Esophagus mucosa (tissue), 1 donor: ENCODE measurements at regions not wholly inside any gene's neighbourhood (a gene's known extent, or its start where the extent isn't known, plus 50 kb on each side); places are given as distances from the start of the nearest gene placed in this dataset.
A peak's percentile ranks its signal among the peaks of the same experiment; 100 is the strongest.
"Not testable (repeated sequence)": the region's sequence is repeated elsewhere in the genome, so short reads cannot be mapped to it uniquely, and the experiment has no call there.

Experiments
- ATAC-seq: fragments of 200-7000 bp; cut with Tn5 transposase; one replicate; pipeline ENCODE4 v1.9.1; 2020
- donor health status: DM: yes; HTN: yes; CAD: no.

DNA sequence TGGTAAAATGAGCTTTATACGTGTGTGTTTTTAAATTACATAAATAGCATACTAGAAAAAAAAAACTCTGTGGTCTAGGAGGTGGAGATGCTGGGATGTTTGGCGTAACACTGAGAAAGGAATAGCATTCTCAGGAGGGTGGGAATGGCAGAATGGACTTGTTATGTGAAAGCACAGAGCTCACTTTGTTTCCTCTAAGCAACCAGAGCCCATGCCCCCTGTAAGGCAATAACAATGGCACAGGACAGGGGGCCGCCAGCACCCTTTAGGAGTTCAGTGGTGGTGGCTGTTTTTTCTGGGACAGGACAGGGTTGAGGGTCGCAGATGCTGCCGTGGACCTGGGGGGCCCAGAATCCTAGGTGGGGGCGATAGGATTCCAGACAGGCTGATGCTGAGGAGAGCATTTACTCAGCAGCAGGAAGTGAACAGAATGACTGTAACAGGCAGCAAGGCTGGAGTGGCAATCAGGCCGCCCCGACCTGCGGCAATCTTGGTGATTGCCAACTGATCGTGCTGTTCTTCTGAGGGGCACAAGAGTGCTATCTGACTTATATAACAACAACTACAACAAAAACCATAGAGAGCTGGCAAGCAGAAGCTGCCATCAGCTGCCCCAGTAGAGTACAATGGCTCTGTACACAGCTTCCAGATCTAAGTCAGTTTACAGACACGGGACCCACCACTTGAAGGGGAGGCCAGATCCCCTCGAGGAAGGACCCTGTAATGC lies 160.4 kb downstream of the UACA start:
- ATAC-seq = no peak

GRCh38 chr15:70602281-70602680 lies 161.1 kb downstream of the UACA start:
- ATAC-seq = no peak

GRCh38 chr15:70597945-70598344 lies 165.4 kb downstream of the UACA start:
- no peak for ATAC-seq

GRCh38 chr15:70597056-70597603 lies 166.2 kb downstream of the UACA start:
- ATAC-seq = peak; percentile 22

DNA sequence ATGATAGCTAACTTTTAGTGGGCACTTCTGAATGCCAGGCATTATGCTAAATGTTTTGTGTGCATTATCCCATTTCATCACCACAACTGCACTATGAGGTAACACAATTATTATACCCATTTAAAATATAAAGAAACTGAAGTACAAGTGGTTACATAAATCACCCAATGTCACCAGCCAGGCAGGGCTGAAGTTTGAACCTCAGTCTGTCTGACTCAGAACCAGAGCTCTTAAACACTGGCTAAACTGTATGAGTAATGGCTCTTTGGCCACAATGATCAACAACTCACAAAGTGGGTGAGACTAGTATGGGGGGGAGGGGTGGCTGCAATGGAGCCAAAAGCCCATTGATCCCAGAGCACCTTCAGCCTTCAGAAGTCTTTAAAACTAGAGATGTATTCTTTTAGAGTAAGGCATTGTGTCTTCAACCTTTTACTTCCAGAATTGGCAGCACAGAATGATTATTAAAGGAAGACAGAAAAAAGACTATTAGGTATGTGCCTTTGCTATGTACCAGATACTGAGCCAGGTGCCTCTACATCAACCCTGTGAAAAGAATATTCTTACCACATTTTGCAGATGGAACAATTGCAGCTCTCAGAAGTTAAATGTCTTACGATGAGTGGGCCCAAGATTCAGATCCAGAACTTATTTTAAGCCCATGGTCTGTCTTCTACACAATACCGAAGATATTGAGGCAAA lies 166.9 kb downstream of the UACA start:
- ATAC-seq = peak; percentile 94

DNA sequence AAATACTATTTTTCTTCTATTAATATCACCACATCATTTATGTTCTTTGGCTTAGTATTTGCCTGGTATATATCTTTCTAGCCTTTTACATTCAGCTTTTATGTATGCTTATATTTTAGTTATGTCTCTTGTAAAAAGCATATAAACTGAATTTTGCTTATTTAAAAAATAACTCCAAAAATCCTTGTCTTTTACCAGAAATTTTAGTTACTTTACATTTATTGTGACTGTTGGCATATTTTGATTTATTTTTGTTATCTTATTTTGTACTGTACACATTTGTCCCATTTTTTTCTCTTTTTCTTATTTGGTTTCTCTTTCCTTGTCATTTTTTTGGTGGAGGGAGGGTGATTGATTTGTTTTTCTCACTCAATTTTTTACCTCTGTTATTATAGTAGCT lies 169.6 kb downstream of the UACA start:
- ATAC-seq = no peak

DNA sequence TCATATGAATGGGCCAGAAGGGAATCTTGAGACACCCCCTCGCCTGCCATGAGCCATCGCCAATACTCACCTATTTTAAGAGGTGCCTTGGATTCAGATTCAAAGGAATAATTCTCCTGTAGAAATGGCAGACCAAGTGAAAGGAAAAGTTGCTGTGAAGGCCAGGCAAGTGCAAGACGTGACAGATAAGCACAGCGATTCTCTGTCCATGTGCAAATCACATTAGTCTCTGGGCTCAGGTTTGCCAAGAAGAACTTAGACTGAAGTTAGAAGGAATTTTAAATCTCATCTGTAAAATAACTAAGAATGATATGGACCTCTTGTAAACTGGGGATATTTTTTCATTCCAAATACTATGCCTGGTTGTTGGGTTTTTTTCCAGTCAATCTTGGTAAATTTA lies 173.6 kb downstream of the UACA start:
- ATAC-seq = no peak

DNA sequence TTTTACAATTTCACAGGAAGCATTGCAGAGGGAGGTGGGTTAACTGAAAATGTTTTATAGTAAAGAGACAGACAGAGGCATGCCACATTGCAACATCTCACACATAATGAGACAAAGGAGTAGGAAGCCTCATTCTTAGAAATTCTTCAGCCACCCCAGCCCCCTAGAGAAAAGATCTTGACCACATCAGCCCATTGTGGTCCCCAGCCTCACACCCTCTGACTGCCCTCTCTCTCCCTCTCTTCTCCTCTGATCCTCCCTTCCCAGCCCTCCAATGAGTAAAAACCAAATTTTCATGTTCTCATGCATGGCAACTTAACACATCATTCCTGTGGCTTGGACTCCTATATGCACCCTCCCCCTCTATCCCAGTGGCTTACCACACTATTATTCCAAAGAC lies 174.1 kb downstream of the UACA start:
- ATAC-seq = no peak

GRCh38 chr15:70588613-70589012 lies 174.7 kb downstream of the UACA start:
- ATAC-seq = no peak

DNA sequence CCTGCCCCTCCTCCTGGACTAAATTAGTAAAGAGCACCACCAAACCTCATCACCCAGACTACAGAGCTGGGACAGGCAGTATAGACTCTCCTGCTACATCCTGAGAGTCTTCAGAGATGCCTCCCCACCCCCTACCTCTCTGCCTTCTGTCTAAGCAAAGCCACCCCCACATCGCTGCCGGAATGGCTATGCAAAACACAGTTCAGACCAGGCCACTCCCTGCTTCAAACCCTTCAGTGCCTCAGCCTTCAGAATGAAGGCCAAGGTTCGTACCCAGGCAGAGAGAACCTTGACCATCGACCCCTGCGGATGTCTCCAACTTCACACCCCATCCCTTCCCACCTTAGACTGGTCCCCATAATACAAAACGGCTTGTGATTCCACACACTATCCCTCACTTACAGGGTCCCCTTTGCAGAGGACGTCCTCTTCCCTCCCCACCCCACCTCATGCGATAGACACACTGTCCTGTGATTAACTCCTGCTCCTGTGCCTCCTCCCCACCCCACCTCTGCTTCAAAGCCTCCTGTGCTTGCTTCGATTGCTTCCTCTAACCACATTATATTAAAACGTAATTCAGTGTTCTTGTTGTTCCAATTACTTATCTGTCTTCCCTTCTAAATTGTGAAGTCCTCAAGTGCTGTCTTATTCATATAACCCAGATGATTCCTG lies 175.3 kb downstream of the UACA start:
- no peak for ATAC-seq

DNA sequence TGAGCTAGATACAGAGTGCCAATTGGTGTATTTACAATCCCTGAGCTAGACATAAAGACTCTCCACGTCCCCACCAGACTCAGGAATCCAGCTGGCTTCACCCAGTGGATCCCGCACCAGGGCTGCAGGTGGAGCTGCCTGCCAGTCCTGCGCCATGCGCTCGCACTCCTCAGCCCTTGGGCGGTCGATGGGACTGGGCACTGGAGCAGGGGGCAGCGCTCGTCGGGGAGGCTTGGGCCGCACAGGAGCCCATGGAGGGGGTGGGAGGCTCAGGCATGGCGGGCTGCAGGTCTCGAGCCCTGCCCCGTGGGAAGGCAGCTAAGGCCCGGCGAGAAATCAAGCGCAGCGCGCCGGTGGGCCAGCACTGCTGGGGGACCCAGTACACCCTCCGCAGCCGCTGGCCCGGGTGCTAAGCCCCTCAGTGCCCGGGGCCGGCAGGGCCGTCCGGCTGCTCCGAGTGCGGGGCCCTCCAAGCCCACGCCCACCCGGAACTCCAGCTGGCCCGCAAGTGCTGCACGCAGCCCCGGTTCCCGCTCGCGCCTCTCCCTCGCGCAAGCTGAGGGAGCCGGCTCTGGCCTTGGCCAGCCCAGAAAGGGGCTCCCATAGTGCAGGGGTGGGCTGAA lies 176.2 kb downstream of the UACA start:
- not testable (repeated sequence) for ATAC-seq

DNA sequence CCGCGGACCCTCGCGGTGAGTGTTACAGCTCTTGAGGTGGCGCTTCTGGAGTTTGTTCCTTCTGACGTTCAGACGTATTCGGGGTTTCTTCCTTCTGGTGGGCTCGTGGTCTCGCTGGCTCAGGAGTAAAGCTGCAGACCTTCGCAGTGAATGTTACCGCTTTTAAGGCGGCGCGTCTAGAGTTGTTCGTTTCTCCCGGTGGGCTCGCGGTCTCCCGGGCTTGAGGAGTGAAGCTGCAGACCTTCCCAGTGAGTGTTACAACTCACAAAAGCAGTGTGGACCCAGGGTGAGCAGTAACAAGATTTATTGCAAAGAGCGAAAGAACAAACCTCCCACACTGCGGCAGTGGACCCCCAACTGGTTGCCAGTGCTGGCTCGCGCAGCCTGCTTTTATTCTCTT lies 177.1 kb downstream of the UACA start:
- no peak for ATAC-seq

DNA sequence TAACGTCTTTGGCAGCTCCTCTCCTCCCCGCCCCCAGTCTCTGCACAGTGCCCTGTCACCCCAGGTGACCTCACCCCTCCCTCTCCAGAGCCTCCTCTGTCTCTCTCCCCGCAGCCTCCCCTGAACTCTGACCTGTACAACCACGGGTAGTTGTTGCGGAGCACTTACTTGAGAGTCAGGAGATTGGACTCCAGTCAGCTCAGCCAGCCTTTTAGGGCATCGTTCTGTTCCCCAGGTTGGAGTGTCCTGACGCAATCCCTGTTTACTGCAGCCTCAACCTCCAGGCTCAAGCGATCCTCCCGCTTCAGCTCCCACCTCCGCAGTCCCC lies 177.7 kb downstream of the UACA start:
- ATAC-seq = peak; percentile 19

GRCh38 chr15:70584838-70585706 lies 178.3 kb downstream of the UACA start:
- ATAC-seq = peak; percentile 50

- ATAC-seq = no peak
These were observed 178.9 kb downstream of the UACA start for GRCh38 chr15:70584441-70584837.

DNA sequence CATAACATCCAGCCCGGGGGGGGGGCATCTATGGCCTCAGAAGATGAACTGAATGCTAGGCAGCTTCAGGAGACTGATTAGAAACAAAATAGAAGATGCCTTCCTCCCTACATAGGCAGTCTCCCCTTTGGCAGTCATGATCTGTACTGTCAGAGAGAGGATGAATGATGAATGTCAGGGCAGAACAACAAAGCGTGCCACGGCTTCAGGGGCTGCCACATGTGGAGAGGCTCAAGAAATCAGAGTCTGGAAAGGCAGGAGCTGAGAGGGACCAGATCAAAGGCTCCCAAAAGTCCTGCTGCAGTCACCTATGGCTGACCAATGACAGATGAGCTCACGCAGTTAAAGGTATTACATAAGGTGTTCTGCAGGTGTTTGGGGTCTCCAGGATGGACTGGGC lies 180.4 kb downstream of the UACA start:
- no peak for ATAC-seq

DNA sequence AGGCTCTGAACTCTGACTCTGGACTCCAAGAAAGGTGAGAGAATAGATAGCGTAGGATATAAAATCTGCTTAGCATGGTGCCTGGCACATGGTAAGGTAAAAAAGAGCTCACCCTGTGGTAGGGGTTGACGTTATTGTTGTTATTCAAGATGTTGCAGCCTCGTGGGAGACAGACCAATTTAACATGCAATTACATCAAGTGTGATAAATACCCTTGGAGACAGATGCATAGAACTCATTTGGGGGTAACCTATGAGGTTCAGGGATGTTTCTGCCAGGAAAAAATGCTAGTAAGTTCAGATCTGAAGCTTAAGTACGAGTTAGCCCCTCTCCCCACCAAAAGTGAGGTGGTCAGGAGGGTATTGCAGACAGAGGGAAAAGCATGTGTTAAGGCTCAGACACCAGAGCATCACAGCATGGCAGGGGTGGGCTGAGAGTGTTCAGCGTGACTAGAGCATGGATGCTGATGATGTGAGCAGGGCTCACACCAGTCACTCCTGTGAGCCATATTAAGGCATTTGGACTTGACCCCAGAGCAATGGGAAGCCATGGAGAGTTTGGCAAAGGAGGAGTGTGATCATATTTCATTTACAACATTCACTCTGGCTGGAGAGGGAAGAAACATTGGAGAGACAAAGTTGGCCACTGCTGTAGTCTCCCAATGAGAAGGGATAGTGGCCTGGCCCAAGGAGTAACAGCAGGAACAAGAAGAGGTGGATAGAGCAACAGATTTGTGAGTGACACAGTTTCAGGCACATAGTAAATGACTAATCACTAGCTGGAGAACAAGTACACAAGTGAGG lies 181.0 kb downstream of the UACA start:
- ATAC-seq = no peak

DNA sequence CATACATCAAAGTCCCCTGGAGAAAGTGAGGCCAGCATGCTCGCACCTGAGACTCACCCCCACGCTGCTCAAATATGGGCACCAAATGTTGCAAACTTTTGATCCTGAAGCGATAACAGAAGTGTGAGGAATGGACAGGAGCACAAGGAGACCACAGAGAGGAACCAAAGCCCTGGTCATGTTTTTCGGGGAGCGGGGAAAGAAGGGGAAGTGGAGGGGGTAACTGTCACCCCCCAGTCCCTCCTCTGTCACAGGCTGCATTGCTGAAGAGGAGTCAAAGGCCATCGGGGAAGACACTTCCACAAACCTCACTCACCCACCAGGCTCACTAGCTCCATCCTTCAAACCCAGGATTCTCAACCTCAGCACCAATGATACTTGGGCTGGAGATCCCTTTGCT lies 182.4 kb downstream of the UACA start:
- no peak for ATAC-seq

DNA sequence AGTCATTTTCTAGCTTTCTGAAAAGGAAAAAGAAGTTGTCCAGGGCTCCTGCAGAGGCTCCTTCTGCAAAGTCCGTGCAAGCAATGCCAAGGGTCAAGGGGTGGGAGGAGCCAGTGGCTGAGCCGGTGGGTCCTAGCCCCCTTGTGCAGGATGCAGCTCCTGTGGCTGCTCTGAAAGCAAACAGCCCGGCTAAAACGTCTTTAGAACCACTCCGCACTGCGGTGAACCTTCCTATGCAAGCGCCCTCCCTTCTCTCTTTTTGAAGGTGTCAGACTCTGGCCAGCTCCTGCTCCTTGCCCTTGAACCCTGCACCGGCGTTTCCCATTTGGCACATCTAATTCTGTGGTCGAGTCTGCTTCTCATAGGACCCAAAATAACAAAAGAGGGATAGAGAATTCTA lies 183.1 kb downstream of the UACA start:
- no peak for ATAC-seq

GRCh38 chr15:70579766-70580165 lies 183.6 kb downstream of the UACA start:
- ATAC-seq = no peak

DNA sequence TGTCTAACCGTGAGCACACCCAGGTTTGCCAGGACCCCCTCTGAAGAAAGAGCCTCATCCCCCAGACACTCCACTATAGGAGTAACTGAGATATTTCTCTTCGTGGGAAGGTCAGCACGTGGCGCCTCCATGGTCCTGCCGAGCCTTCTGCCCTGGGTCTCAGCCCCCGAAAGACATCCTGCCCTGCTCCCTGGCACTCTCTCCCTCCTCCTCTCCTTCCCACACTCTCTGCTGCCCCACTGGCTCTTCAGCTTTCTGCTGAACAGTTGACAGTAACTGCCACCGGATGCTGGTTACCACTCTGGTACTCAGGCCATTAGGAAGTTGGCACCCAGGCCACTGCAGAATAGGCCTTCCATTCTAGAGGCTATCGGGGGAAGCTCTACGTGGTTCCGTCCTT lies 185.2 kb downstream of the UACA start:
- no peak for ATAC-seq
